Karpas-422 (cell line): ENCODE measurements at regions not wholly inside any gene's neighbourhood (a gene's known extent, or its start where the extent isn't known, plus 50 kb on each side); places are given as distances from the start of the nearest gene placed in this dataset.

Experiments used
- DNase-seq: peaks from one replicate; pipeline ENCODE4 v3.0.0-alpha.2; 2015
- H2AFZ ChIP-seq: fragments of 200-600 bp; sonication (generic); 2 replicates; pipeline ENCODE4 v1.6.1; 2014; ENCODE audit warnings: antibody characterized with exemption, low read length, mixed read lengths
- H3K27ac ChIP-seq: fragments of 200-600 bp; sonication (generic); 2 replicates; pipeline ENCODE4 v1.5.1; 2014; ENCODE audit warnings: mild to moderate bottlenecking, low read length, moderate library complexity
- H3K27me3 ChIP-seq: fragments of 200-600 bp; sonication (generic); 2 replicates; pipeline ENCODE4 v1.6.1; 2014; ENCODE audit warnings: low read length, mixed read lengths
- H3K36me3 ChIP-seq: fragments of 200-600 bp; sonication (generic); 2 replicates; pipeline ENCODE4 v1.6.1; 2014; ENCODE audit warnings: low read length, mixed read lengths; ENCODE audit not compliant: insufficient read depth
- H3K4me1 ChIP-seq: fragments of 200-600 bp; sonication (generic); 2 replicates; pipeline ENCODE4 v1.6.1; 2014; ENCODE audit warnings: mild to moderate bottlenecking, low read length, mixed read lengths
- H3K4me2 ChIP-seq: fragments of 200-600 bp; sonication (generic); 2 replicates; pipeline ENCODE4 v1.6.1; 2014; ENCODE audit warnings: low read length, low read depth, mild to moderate bottlenecking; ENCODE audit not compliant: poor library complexity, severe bottlenecking
- H3K4me3 ChIP-seq: fragments of 200-600 bp; sonication (generic); 2 replicates; pipeline ENCODE4 v1.5.1; 2014; ENCODE audit warnings: mild to moderate bottlenecking, antibody characterized with exemption, low read length, mixed read lengths
- H3K79me2 ChIP-seq: fragments of 200-600 bp; sonication (generic); 2 replicates; pipeline ENCODE4 v1.6.1; 2014; ENCODE audit warnings: mild to moderate bottlenecking, low read length, mixed read lengths
- H3K9ac ChIP-seq: fragments of 200-600 bp; sonication (generic); 2 replicates; pipeline ENCODE4 v1.6.0; 2014; ENCODE audit warnings: low read length
- H3K9me2 ChIP-seq: fragments of 200-600 bp; sonication (generic), shearing (Covaris generic); replicated peaks from 2 replicates; pipeline ENCODE4 v1.6.0; 2014; ENCODE audit warnings: mild to moderate bottlenecking, low read length, moderate library complexity; ENCODE audit not compliant: insufficient read depth
- H3K9me3 ChIP-seq: fragments of 300-700, 200-600 bp; sonication (generic); 2 replicates; pipeline ENCODE4 v1.6.1; 2014; ENCODE audit warnings: low read length, mixed read lengths
- H4K20me1 ChIP-seq: fragments of 200-600 bp; sonication (generic); 2 replicates; pipeline ENCODE4 v1.6.1; 2014; ENCODE audit warnings: mild to moderate bottlenecking, antibody characterized with exemption, low read length, low read depth; ENCODE audit not compliant: insufficient read depth

DNA sequence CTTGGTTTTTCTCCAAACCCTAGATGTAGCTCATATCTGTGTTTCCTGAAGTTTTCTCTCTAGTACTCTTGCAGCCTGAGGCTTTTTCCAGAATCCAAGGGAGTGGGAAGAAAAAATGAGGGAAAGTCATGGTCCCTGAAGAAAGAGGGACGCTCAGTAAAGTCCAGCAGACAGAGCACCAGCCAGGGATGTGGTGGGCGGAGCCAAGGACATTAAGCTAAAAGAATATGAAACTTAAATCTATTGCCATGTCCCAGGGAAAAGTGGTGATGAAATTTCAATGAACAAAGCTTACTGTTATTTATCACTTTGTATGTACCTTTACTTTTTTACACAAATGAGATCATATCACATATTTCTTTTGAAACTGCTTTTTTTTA lies 430.2 kb downstream of the USP25 start:
- no peaks in the 10 kb centered on the region for H3K4me1 ChIP-seq
- H4K20me1 ChIP-seq: no peaks in the 10 kb centered on the region
- DNase-seq: no peak
- no peak overlapping the region for H2AFZ ChIP-seq
- no peak overlapping the region for H3K9ac ChIP-seq
- H3K27me3 ChIP-seq: no peaks in the 10 kb centered on the region
- H3K36me3 ChIP-seq: no peaks in the 10 kb centered on the region
- H3K4me2 ChIP-seq: no peak overlapping the region
- H3K79me2 ChIP-seq: no peaks in the 10 kb centered on the region
- no peaks in the 10 kb centered on the region for H3K9me2 ChIP-seq
- no peaks in the 10 kb centered on the region; the same call in 1 of the 2 replicates for H3K9me3 ChIP-seq
- H3K27ac ChIP-seq: no peak overlapping the region
- H3K4me3 ChIP-seq: no peak overlapping the region

DNA sequence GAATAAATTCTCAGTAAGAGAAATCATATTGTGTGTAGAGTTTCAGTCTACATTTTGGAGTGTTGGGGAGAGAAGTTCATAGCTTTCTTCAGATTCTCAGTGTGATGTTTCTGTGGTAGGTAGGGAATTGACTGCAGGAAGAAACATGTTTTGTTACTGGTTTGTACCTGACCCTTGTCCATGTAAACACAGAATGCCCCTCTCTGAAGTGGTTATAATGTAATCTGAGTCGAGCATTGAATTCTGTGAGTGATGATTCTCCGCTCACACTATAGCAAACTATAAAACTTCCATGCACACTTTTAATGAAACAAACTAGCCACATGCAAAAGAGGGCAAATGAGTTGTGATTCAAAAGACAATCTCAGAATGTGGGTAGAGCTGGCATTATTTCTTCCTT lies 433.2 kb downstream of the USP25 start:
- Histone ChIP-seq H3K4me3 (no peak overlapping the region), H3K9ac (no peak overlapping the region), H3K79me2 (no peaks in the 10 kb centered on the region), H3K36me3 (no peaks in the 10 kb centered on the region), H3K9me2 (no peaks in the 10 kb centered on the region), H3K4me2 (no peak overlapping the region), H3K9me3 (no peaks in the 10 kb centered on the region; the same call in 1 of the 2 replicates), H3K4me1 (no peaks in the 10 kb centered on the region), H2AFZ (no peak overlapping the region), H4K20me1 (no peaks in the 10 kb centered on the region), H3K27ac (no peak overlapping the region), H3K27me3 (no peaks in the 10 kb centered on the region)
- DNase-seq: no peak

DNA sequence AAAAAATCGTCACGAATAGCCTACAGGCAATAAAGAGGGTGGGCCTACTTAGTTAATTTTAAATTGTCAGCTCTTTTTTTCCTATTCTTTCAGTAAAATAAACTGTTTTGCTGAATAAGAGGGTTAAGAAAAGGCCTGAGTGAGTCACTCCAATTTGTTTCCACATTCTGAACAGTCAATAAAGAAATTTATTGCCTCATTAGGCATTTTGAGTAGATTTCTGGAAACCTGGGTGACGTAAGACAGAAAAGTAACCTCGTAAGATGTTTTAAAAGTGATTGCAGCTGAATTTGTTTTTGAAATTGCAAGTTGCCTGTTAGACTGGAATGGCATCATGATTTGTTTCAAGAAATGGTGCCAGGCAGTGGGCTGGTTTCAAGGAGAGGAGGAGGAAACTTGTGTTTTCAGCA lies 439.3 kb downstream of the USP25 start:
- Histone ChIP-seq H3K4me1 (no peaks in the 10 kb centered on the region), H3K27me3 (no peaks in the 10 kb centered on the region), H3K9me2 (no peaks in the 10 kb centered on the region), H3K4me2 (no peak overlapping the region), H3K36me3 (no peaks in the 10 kb centered on the region), H3K27ac (no peak overlapping the region), H2AFZ (no peak overlapping the region), H4K20me1 (no peaks in the 10 kb centered on the region), H3K79me2 (no peaks in the 10 kb centered on the region), H3K9me3 (no peaks in the 10 kb centered on the region), H3K4me3 (no peak overlapping the region), H3K9ac (no peak overlapping the region)
- no peak for DNase-seq

DNA sequence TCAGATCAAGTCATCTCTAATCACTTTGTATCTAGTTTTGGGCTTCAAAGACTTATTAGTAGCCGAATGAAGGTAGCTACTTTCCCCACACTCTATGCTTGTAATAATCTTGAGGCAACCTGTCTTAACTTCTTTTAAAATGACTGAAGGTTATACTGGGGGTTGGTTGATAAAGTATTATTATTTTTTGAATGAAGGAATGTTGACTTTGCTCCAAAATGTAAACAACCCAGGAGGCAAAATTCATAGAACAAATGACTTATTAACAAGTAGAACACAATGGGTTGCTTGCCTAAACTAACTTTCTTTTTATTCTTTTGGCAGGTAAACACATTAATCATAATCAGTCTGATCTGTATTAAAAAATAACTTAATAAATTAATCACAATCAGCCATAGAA lies 440.0 kb downstream of the USP25 start:
- no peaks in the 10 kb centered on the region for H3K79me2 ChIP-seq
- H3K27me3 ChIP-seq: no peaks in the 10 kb centered on the region
- H2AFZ ChIP-seq: no peak overlapping the region
- H3K27ac ChIP-seq: no peak overlapping the region
- no peaks in the 10 kb centered on the region for H3K9me3 ChIP-seq
- H3K9me2 ChIP-seq: no peaks in the 10 kb centered on the region
- H3K4me1 ChIP-seq: no peaks in the 10 kb centered on the region
- no peak overlapping the region for H3K4me2 ChIP-seq
- no peak overlapping the region for H3K9ac ChIP-seq
- H4K20me1 ChIP-seq: no peaks in the 10 kb centered on the region
- no peak for DNase-seq
- H3K4me3 ChIP-seq: no peak overlapping the region
- H3K36me3 ChIP-seq: no peaks in the 10 kb centered on the region

DNA sequence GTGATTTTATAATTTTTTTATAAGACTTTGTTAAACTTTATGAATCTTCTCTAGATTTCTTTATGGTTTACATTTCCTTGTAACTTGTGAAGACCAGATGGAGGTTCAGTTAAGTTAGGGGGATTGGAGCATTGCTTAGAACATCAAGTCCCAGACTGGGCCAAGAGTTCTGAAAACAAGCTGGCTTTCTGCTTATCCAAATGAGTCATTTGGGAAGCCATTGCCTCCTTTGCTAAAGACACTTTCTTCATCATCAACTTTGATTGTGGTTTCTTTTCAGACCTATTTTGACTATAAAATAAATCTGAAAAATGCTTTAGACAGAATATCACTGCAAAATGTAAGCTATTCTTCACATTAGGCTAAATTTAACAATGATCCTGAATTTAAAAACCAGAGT lies 446.8 kb downstream of the USP25 start:
- Histone ChIP-seq H3K9me2 (no peaks in the 10 kb centered on the region), H3K9ac (no peak overlapping the region), H3K4me3 (no peak overlapping the region), H3K4me1 (no peaks in the 10 kb centered on the region), H2AFZ (no peak overlapping the region), H3K27ac (no peak overlapping the region), H3K36me3 (no peaks in the 10 kb centered on the region), H3K4me2 (no peak overlapping the region), H3K9me3 (no peaks in the 10 kb centered on the region), H3K79me2 (no peaks in the 10 kb centered on the region), H4K20me1 (no peaks in the 10 kb centered on the region), H3K27me3 (no peaks in the 10 kb centered on the region)
- no peak for DNase-seq

DNA sequence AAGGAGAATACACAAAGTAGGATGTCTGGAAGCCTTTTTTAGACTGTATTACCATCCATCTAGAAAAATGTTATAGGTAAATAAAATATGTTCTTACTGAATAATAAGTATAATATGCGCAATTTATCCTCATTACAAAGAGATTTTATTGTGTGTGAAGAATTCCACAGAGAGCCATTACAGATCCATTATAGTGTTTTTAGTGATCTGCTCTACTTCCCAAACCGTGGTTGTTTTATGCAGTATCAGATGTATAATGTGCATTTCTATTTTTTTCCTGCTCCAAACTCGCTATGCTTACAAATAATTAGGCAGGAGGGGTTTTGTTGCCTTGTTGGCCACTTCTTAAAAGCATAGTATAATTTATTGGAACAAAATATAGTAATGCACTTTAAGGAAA lies 447.8 kb downstream of the USP25 start:
- Histone ChIP-seq H3K27ac (no peak overlapping the region), H3K9me3 (no peaks in the 10 kb centered on the region), H3K4me3 (no peak overlapping the region), H3K79me2 (no peaks in the 10 kb centered on the region), H3K27me3 (no peaks in the 10 kb centered on the region), H3K9me2 (no peaks in the 10 kb centered on the region), H3K9ac (no peak overlapping the region), H3K4me2 (no peak overlapping the region), H4K20me1 (no peaks in the 10 kb centered on the region), H2AFZ (no peak overlapping the region), H3K36me3 (no peaks in the 10 kb centered on the region), H3K4me1 (no peaks in the 10 kb centered on the region)
- no peak for DNase-seq

DNA sequence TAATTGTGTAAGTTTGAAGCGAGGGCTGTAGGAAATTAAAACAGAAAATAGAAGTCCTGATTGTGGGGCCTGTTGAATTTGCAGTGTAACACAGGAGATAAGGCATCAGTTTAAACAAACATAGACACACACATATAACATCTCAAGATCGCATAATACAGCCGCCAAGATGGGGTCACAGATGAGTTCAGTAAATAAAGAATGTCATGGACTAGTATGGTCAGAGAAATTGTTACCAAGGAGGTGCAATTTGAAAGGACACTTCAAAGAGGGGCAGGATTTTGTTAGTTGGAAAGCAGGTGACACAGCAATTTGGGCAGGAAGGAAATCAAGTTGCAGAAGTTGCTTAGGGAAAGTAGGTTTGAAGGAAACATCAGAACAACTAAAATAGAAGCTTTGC lies 450.0 kb downstream of the USP25 start:
- Histone ChIP-seq H3K9ac (no peak overlapping the region), H3K27ac (no peak overlapping the region), H3K4me1 (no peaks in the 10 kb centered on the region), H3K79me2 (no peaks in the 10 kb centered on the region), H4K20me1 (no peaks in the 10 kb centered on the region), H3K4me3 (no peak overlapping the region), H3K36me3 (no peaks in the 10 kb centered on the region), H3K27me3 (no peaks in the 10 kb centered on the region), H3K9me2 (no peaks in the 10 kb centered on the region), H3K9me3 (no peaks in the 10 kb centered on the region), H3K4me2 (no peak overlapping the region), H2AFZ (no peak overlapping the region)
- DNase-seq: no peak

DNA sequence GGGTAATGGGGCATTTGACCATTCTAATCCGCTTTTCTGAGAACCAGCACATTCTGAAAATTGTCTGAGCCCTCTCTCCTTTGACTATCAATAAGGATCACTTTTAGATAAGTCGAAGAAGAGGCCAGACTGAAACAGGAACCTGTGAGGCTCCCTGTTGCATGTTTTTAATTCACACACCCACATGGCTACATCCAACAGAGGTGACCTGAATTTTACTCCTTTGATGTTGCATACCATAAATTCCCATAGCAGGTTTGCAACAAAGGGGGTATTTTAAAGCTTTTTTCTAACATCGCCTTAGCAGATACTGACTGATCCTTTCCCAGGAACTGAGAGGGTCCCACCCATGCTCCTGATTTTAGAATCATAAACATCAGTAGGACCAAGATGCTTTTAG lies 450.8 kb downstream of the USP25 start:
- no peaks in the 10 kb centered on the region for H4K20me1 ChIP-seq
- no peak overlapping the region for H3K27ac ChIP-seq
- H3K9me3 ChIP-seq: no peaks in the 10 kb centered on the region
- H3K4me1 ChIP-seq: no peaks in the 10 kb centered on the region
- no peaks in the 10 kb centered on the region for H3K79me2 ChIP-seq
- no peak for DNase-seq
- H3K36me3 ChIP-seq: no peaks in the 10 kb centered on the region
- H2AFZ ChIP-seq: no peak overlapping the region
- H3K4me3 ChIP-seq: no peak overlapping the region
- no peaks in the 10 kb centered on the region for H3K27me3 ChIP-seq
- no peak overlapping the region for H3K4me2 ChIP-seq
- H3K9me2 ChIP-seq: no peaks in the 10 kb centered on the region
- no peak overlapping the region for H3K9ac ChIP-seq

DNA sequence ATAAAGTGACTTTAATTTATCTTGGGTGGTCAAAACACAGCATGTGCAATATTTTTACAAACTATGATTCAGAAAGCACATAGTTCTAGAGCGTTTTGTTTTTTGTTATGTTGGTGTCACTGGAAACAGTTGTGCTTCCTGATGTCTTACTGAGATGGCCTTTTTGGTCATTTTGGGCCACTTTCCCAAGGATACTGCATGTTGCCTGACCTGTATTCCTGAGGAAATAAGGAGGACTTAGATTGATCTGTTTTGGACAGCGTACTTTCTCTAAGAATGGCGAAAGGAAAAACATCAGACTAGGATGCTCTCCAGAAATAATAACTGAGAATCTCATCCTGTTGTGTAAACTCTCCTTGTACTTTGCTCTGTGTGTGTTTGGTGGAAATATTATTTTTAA lies 451.2 kb downstream of the USP25 start:
- Histone ChIP-seq H3K79me2 (no peaks in the 10 kb centered on the region), H3K4me1 (no peaks in the 10 kb centered on the region), H3K36me3 (no peaks in the 10 kb centered on the region), H3K9me3 (no peaks in the 10 kb centered on the region), H3K4me2 (no peak overlapping the region), H4K20me1 (no peaks in the 10 kb centered on the region), H3K9ac (no peak overlapping the region), H3K9me2 (no peaks in the 10 kb centered on the region), H3K27me3 (no peaks in the 10 kb centered on the region), H3K4me3 (no peak overlapping the region), H3K27ac (no peak overlapping the region), H2AFZ (no peak overlapping the region)
- no peak for DNase-seq
